T-helper 1 cell treated with Interleukin-12 subunit alpha and Interleukin-12 subunit beta and Interleukin-4 antibody, amounts not matched to agents 30 μg/mL and 1 μg/mL, for 36 hours (primary cell): ENCODE measurements at regions not wholly inside any gene's neighbourhood (a gene's known extent, or its start where the extent isn't known, plus 50 kb on each side); places are given as distances from the start of the nearest gene placed in this dataset.
"Not testable (repeated sequence)": the region's sequence is repeated elsewhere in the genome, so short reads cannot be mapped to it uniquely, and the experiment has no call there.

Experiments
- H3K27ac Mint-ChIP-seq: one replicate; pipeline ENCODE4 v1.8.0; 2021; ENCODE audit warnings: mild to moderate bottlenecking, mixed read lengths
- H3K27me3 Mint-ChIP-seq: one replicate; pipeline ENCODE4 v1.8.0; 2021; ENCODE audit warnings: low read depth, mixed read lengths
- H3K36me3 Mint-ChIP-seq: one replicate; pipeline ENCODE4 v1.8.0; 2021; ENCODE audit warnings: low read depth, mixed read lengths
- H3K4me1 Mint-ChIP-seq: one replicate; pipeline ENCODE4 v1.8.0; 2021; ENCODE audit warnings: low read depth, mixed read lengths
- H3K4me3 Mint-ChIP-seq: one replicate; pipeline ENCODE4 v1.8.0; 2021; ENCODE audit warnings: mild to moderate bottlenecking, moderate library complexity, mixed read lengths
- H3K9me3 Mint-ChIP-seq: one replicate; pipeline ENCODE4 v1.8.0; 2021; ENCODE audit warnings: mixed read lengths

- H3K27ac Mint-ChIP-seq, H3K4me1 Mint-ChIP-seq, H3K4me3 Mint-ChIP-seq, H3K36me3 Mint-ChIP-seq, H3K27me3 Mint-ChIP-seq: not testable (repeated sequence)
- H3K9me3 Mint-ChIP-seq = peaks cover 19% of the 10 kb centered on the region
These were observed 75.6 kb downstream of the MRPL39 start for GRCh38 chr21:25531538-25532250.

- no peaks in the 10 kb centered on the region for H3K4me1 Mint-ChIP-seq
- no peaks in the 10 kb centered on the region for H3K36me3 Mint-ChIP-seq
- H3K27me3 Mint-ChIP-seq = no peaks in the 10 kb centered on the region
- H3K9me3 Mint-ChIP-seq = peaks cover 11% of the 10 kb centered on the region
- H3K27ac Mint-ChIP-seq = no peak overlapping the region
- H3K4me3 Mint-ChIP-seq = no peak overlapping the region
These were observed 78.8 kb downstream of the MRPL39 start for GRCh38 chr21:25528515-25528914.

DNA sequence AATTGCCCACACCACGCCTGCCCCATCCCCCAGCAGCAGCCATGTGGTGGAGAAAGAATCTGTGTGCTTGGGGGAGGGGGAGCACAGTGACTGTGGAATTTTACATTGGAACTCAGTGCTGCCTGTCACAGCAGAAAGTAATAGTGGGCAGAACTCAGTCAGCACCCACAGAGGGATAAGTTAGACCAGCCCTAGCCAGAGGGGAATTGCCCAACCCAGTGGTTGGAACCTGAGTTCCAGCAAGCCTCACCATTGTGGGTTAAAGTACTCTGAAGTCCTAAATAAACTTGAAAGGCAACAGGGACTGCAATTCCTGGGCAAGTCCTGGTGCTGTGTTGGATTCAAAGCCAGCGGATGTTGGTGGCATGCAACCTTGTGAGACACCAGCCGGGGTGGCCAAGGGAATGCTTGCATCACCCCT lies 88.8 kb downstream of the MRPL39 start:
- Mint-ChIP-seq H3K27ac (no peak overlapping the region), H3K9me3 (peaks cover 25% of the 10 kb centered on the region), H3K36me3 (no peaks in the 10 kb centered on the region), H3K27me3 (no peaks in the 10 kb centered on the region), H3K4me3 (no peak overlapping the region), H3K4me1 (no peaks in the 10 kb centered on the region)

GRCh38 chr21:25515484-25516405 lies 91.5 kb downstream of the MRPL39 start:
- no peaks in the 10 kb centered on the region for H3K27me3 Mint-ChIP-seq
- no peak overlapping the region for H3K4me3 Mint-ChIP-seq
- H3K36me3 Mint-ChIP-seq = no peaks in the 10 kb centered on the region
- peaks cover 7% of the 10 kb centered on the region for H3K9me3 Mint-ChIP-seq
- peaks cover 5% of the 10 kb centered on the region for H3K4me1 Mint-ChIP-seq
- peak overlapping the region; percentile 7 for H3K27ac Mint-ChIP-seq

GRCh38 chr21:25513810-25514209 lies 93.5 kb downstream of the MRPL39 start:
- no peaks in the 10 kb centered on the region for H3K27me3 Mint-ChIP-seq
- no peak overlapping the region for H3K4me3 Mint-ChIP-seq
- no peaks in the 10 kb centered on the region for H3K36me3 Mint-ChIP-seq
- no peak overlapping the region for H3K27ac Mint-ChIP-seq
- H3K9me3 Mint-ChIP-seq = no peaks in the 10 kb centered on the region
- H3K4me1 Mint-ChIP-seq = peaks cover 10% of the 10 kb centered on the region

DNA sequence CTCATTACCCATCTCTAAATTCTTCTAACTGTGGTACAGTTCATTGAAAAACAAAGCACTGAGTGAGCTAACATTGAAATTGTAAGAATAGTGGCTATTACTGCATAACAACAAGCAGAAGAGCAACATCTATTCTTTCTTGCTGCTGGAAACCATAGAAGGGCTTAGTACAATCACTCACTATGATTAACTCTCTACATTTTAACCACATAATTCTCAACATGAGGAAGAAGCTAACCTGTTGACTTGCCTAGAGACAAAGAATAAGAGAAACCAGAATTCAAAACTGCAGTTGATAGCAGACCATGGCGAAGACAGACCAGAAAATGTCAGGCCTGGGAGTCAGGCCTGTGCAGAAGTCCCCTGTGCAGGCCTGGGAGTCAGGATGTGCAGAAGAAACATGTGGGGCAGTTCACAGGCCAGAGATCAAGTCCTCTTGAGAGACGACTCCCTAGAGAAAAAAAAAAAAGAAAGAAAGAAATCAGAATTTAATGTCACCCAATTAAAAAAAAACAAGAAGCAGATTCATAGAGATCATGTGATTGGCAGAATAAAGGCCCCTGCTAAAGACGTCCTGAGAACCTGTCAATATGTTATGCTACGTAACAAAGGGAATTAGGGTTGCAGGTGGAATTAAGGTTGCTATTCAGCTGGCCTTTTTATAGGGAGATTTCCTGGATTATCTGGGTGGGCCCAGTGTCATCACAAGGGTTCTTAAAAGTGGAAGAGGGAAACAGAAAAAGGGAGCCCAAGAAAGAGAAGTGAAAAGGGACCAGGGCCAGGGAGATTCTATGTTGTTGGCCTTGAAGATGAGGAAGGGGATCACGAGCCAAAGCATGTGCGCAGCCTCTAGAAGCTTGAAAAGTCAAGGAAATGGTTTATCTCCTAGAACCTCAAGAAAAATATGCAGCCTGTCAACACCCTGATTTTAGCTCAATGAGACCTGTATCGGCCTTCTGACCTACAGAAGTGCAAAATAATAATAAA lies 94.9 kb downstream of the MRPL39 start:
- H3K27me3 Mint-ChIP-seq = no peaks in the 10 kb centered on the region
- H3K27ac Mint-ChIP-seq = no peak overlapping the region
- H3K4me1 Mint-ChIP-seq = peaks cover 10% of the 10 kb centered on the region
- H3K9me3 Mint-ChIP-seq = no peaks in the 10 kb centered on the region
- H3K36me3 Mint-ChIP-seq = no peaks in the 10 kb centered on the region
- no peak overlapping the region for H3K4me3 Mint-ChIP-seq

- H3K27ac Mint-ChIP-seq = no peak overlapping the region
- no peaks in the 10 kb centered on the region for H3K27me3 Mint-ChIP-seq
- H3K4me3 Mint-ChIP-seq = peak overlapping the region; percentile 32
- H3K9me3 Mint-ChIP-seq = no peaks in the 10 kb centered on the region
- peaks cover 12% of the 10 kb centered on the region for H3K4me1 Mint-ChIP-seq
- no peaks in the 10 kb centered on the region for H3K36me3 Mint-ChIP-seq
These were observed 97.4 kb downstream of the MRPL39 start for GRCh38 chr21:25509862-25510261.

DNA sequence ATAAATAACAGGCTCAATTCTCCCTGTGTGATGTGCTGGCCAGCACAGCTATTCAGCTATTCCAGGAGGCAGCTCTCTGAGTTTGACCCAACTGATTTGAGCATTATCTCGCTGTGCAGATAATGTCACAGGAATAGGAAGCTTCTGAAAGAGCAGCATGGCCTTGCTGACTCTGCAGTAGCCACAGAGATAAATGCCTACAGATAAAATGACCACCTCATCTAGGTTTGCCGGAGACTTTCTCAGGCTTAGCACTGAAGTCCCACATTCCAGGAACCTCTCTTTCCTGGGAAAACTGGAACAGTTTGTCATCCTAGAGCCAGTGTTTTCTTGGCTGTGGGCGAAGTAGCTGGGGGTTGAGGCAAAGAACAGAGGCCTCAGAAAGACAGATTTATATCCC lies 98.9 kb downstream of the MRPL39 start:
- peaks cover 9% of the 10 kb centered on the region for H3K9me3 Mint-ChIP-seq
- no peak overlapping the region for H3K27ac Mint-ChIP-seq
- H3K27me3 Mint-ChIP-seq = no peaks in the 10 kb centered on the region
- H3K4me1 Mint-ChIP-seq = peaks cover 12% of the 10 kb centered on the region
- H3K36me3 Mint-ChIP-seq = no peaks in the 10 kb centered on the region
- no peak overlapping the region for H3K4me3 Mint-ChIP-seq

- H3K36me3 Mint-ChIP-seq = no peaks in the 10 kb centered on the region
- peaks cover 9% of the 10 kb centered on the region for H3K9me3 Mint-ChIP-seq
- H3K4me3 Mint-ChIP-seq = no peak overlapping the region
- no peak overlapping the region for H3K27ac Mint-ChIP-seq
- no peaks in the 10 kb centered on the region for H3K27me3 Mint-ChIP-seq
- H3K4me1 Mint-ChIP-seq = peaks cover 12% of the 10 kb centered on the region
These were observed 99.8 kb downstream of the MRPL39 start for GRCh38 chr21:25507522-25507921.

- H3K4me1 Mint-ChIP-seq = peaks cover 10% of the 10 kb centered on the region
- H3K27me3 Mint-ChIP-seq = no peaks in the 10 kb centered on the region
- H3K36me3 Mint-ChIP-seq = peaks cover 1% of the 10 kb centered on the region
- no peak overlapping the region for H3K4me3 Mint-ChIP-seq
- no peak overlapping the region for H3K27ac Mint-ChIP-seq
- peaks cover 13% of the 10 kb centered on the region for H3K9me3 Mint-ChIP-seq
These were observed 100.4 kb downstream of the MRPL39 start for GRCh38 chr21:25506887-25507286.

DNA sequence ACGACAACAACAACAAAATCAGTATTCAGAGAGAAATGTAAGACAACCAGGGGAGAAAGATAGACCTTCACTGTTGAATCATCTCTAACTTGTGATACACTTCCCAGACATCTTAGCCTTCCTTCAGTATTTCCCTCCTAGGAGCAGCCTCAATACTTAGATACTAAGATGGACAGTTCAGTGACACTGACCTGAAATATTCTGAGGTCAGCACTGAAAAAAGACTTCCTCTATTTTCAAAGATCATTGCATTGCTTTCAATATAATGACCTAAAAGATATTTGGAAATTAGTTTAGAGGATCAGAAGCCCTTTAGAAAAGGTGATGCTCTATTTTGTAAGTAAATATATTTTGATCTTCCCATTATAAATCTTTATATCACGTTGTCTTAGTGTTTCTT lies 101.0 kb downstream of the MRPL39 start:
- Mint-ChIP-seq H3K4me3 (no peak overlapping the region), H3K27me3 (no peaks in the 10 kb centered on the region), H3K4me1 (peaks cover 14% of the 10 kb centered on the region), H3K36me3 (peaks cover 1% of the 10 kb centered on the region), H3K27ac (no peak overlapping the region), H3K9me3 (peaks cover 19% of the 10 kb centered on the region)

DNA sequence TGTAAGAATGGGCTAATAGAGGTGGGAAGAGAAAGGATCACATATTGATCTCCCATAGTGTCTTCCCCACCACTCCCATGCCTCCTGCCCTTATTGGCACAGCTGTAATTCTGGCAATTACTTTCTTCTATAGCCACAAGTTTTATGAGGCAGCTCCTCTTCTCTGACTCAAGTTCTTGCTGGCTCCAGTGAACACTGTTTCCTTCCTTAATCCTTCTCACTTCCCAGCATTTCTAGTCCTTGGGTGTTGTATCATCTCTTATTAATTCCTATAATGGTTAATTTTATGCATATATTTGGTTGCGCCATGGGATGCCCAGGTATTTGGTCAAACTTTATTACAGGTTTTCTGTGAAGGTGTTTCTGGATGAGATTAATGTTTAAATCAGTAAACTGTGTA lies 103.3 kb downstream of the MRPL39 start:
- peaks cover 9% of the 10 kb centered on the region for H3K4me1 Mint-ChIP-seq
- H3K27me3 Mint-ChIP-seq = no peaks in the 10 kb centered on the region
- no peak overlapping the region for H3K27ac Mint-ChIP-seq
- peaks cover 5% of the 10 kb centered on the region for H3K36me3 Mint-ChIP-seq
- H3K9me3 Mint-ChIP-seq = peaks cover 34% of the 10 kb centered on the region
- H3K4me3 Mint-ChIP-seq = no peak overlapping the region

- Mint-ChIP-seq H3K4me1 (peaks cover 9% of the 10 kb centered on the region), H3K36me3 (peaks cover 8% of the 10 kb centered on the region), H3K9me3 (peaks cover 40% of the 10 kb centered on the region), H3K27me3 (no peaks in the 10 kb centered on the region), H3K27ac (peak overlapping the region; percentile 62), H3K4me3 (no peak overlapping the region)
These were observed 105.2 kb downstream of the MRPL39 start for GRCh38 chr21:25501996-25502665.

DNA sequence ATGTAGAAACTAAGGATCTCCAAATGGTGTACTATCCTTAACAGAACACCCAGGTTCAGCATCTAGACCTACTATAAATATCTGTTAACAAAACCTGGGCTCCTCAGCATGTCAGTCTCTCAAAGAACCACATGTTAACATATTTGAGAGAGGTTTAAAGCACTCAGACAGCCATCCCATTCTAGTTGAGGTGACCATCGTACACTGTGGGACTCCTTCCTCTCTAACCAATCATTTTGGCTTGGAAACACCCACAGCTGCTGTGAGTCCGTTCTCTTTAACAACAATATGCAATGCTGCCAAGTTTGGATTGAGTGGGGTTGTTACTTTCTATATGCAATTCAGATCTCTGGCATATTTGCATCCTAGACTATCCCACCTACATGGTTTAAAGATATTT lies 105.8 kb downstream of the MRPL39 start:
- Mint-ChIP-seq H3K27me3 (no peaks in the 10 kb centered on the region), H3K4me3 (no peak overlapping the region), H3K9me3 (peaks cover 40% of the 10 kb centered on the region), H3K27ac (peak overlapping the region; percentile 4), H3K36me3 (peaks cover 8% of the 10 kb centered on the region), H3K4me1 (peaks cover 9% of the 10 kb centered on the region)
